ENCODE measurements at regions not wholly inside any gene's neighbourhood (a gene's known extent, or its start where the extent isn't known, plus 50 kb on each side); places are given as distances from the start of the nearest gene placed in this dataset.

- no peak for DNase-seq (ENCODE audit: low read depth)
- TF ChIP-seq CTCF (IDR thresholded peaks at IDR 0.05; ENCODE audit: insufficient read depth, low read depth, low read length, missing control alignments) = no peak
- no peak overlapping the region for H3K4me3 ChIP-seq (ENCODE audit: low read length)
These were observed 279.6 kb downstream of the PRL start for GRCh38 chr6:22017272-22017671.

GRCh38 chr6:22017766-22018165 is 279.1 kb downstream of the PRL start:
- no peak overlapping the region for H3K4me3 ChIP-seq (ENCODE audit: low read length)
- no peak for DNase-seq (ENCODE audit: low read depth)
- TF ChIP-seq CTCF (IDR thresholded peaks at IDR 0.05; ENCODE audit: insufficient read depth, low read depth, low read length, missing control alignments) = no peak

- TF ChIP-seq CTCF (IDR thresholded peaks at IDR 0.05; ENCODE audit: insufficient read depth, low read depth, low read length, missing control alignments) = no peak
- no peak for DNase-seq (ENCODE audit: low read depth)
- no peak overlapping the region for H3K4me3 ChIP-seq (ENCODE audit: low read length)
These were observed 277.0 kb downstream of the PRL start for GRCh38 chr6:22019857-22020256.

GRCh38 chr6:22020299-22021003 is 276.4 kb downstream of the PRL start:
- no peak overlapping the region for H3K4me3 ChIP-seq (ENCODE audit: low read length)
- TF ChIP-seq CTCF (IDR thresholded peaks at IDR 0.05; ENCODE audit: insufficient read depth, low read depth, low read length, missing control alignments) = no peak
- DNase-seq (ENCODE audit: low read depth) = no peak

- no peak for TF ChIP-seq CTCF (IDR thresholded peaks at IDR 0.05; ENCODE audit: insufficient read depth, low read depth, low read length, missing control alignments)
- DNase-seq (ENCODE audit: low read depth) = no peak
- no peak overlapping the region for H3K4me3 ChIP-seq (ENCODE audit: low read length)
These were observed 274.9 kb downstream of the PRL start for GRCh38 chr6:22021966-22022365.

- H3K4me3 ChIP-seq (ENCODE audit: low read length) = no peak overlapping the region
- TF ChIP-seq CTCF (IDR thresholded peaks at IDR 0.05; ENCODE audit: insufficient read depth, low read depth, low read length, missing control alignments) = no peak
- DNase-seq (ENCODE audit: low read depth) = no peak
These were observed 272.9 kb downstream of the PRL start for GRCh38 chr6:22023937-22024336.

- TF ChIP-seq CTCF (IDR thresholded peaks at IDR 0.05; ENCODE audit: insufficient read depth, low read depth, low read length, missing control alignments) = no peak
- DNase-seq (ENCODE audit: low read depth) = no peak
- no peak overlapping the region for H3K4me3 ChIP-seq (ENCODE audit: low read length)
These were observed 271.8 kb downstream of the PRL start for GRCh38 chr6:22024973-22025467.
